ENCODE measurements at regions not wholly inside any gene's neighbourhood (a gene's known extent, or its start where the extent isn't known, plus 50 kb on each side); places are given as distances from the start of the nearest gene placed in this dataset.

DNA sequence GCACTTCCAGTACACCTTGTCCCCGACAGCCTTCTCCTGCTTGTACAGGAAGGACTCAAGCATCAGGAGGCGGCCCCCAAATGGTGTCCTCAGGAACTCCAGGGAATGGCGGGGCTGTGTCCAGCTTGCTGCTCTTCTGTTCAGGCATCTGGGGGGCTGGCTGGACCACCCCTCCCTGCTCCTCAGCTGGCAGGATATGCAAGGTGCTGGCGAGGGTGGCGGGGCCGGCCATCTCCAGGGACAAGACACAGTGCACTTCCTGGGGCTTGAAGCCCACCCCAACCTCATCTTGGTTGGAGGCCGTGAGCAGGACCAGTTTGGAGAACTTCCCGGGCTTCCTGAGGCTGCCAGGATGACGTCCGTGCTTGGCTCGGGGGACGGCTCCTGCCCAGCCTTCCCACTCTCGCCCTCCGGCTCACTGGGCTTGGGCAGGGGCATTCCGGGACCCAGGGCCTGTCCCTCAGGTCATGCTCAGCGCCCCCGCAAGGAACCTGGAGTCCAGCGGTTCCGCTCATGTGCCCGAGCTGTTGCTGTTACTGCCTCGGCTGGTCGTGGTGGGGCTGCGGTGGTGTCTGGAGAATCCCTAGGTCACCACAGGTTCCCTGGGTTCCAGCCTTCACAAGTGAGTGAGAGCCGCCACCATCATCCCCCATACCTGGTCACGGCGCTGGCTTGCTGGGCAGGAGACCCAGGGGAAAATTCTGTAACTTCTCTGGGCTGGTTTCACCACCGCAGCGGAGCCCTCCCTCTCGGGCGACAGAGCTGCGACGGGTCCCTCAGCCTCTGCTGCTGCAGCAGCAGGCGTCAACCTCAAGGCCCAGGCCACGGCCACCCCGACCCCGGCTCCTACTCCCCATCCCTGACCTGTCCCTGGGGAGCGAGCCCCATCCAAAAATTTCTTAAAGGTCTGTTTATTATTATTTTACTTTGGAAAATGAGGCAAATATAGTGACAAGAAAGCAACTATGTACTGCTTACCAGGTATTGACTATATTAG is 82.8 kb upstream of the FXR1 start:
- DNase-seq (ENCODE audit: low read depth), result no peak

DNA sequence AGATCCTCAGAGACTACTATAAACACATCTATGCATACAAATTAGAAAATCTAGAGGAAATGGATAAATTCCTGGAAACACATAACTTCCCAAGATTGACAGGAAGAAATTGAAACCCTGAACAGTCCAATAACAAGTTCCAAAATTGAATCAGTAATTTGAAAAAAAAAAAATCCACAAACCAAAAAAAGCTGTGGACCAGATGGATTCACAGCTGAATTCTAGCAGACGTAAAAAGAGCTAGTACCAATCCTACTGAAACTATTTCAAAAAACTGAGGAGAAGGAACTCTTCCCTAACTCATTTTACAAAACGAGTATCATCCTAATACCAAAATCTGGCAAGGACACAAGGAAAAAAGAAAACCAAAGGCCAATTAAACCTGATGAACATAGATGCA is 77.0 kb upstream of the FXR1 start:
- DNase-seq (ENCODE audit: low read depth), result no peak

DNA sequence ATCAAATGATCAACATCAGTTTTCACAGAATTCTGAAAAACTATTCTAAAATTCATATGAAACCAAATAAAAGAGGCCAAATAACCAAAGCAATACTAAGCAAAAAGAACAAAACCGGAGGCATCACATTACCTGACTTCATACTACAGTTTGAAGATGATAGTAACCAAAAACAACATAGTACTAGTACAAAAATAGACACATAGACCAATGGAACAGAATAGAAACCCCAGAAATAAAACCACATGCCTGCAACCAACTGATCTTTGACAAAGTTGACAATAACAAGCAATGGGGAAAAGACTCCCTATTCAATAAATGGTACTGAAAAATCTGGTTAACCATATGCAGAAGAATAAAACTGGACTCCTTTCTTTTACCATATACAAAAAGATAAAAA is 75.7 kb upstream of the FXR1 start:
- DNase-seq (ENCODE audit: low read depth), result no peak

DNA sequence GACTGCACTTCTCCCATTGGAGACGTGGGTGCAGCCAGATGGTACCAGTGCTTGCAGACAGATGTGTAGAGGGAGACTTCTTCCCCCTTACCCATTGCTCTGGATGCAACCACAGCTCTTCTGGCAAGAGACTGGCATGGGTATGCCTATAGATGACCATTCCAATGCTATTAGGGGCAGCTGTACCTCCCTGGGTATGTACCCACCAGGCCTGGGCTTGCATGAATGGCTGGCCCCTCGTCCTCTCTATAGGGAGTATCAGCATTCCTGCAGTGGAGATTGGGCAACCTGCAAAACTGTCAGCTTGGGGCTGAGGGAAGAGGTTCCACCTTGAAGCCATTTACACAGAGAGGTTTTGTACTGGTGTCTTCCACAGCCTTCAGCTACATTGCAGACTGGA is 57.6 kb upstream of the FXR1 start:
- no peak for DNase-seq (ENCODE audit: low read depth)

DNA sequence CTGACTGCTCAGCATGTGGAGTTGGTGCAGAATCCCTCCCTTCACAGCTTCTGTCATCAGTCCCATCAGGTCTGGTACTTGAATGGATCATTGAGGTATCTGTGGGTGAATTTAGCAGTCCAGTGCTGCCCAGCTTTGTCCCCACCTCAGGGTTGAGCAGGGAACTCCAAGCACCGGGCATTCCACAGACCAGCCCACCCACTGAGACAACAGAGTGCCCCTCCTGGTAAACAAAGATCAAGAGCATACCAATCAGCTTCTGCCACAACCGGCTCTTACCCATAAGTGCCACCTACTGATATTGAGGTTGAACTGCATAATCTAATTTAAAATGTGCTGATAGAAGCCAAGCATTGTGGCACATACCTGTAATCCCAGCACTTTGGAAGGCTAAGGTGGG is 57.1 kb upstream of the FXR1 start:
- DNase-seq (ENCODE audit: low read depth), result no peak

DNA sequence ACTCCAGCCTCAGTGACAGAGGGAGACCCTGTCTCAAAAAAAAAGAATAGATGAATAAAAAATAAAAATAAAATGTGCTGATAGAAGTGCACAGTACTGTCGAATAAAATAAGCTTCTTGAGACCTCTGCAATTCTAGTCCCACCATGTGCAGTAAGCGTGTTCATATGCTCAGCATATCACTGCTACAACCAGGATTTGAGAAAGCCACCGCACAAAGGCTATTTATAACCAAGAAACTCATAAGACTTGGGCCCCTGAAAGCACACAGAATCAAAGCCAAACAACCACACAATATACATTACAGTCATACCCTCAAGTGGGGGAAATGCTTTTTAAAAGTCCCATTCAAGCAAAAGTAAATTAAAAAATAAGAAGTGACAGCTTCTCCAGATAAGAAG is 56.5 kb upstream of the FXR1 start:
- no peak for DNase-seq (ENCODE audit: low read depth)

DNA sequence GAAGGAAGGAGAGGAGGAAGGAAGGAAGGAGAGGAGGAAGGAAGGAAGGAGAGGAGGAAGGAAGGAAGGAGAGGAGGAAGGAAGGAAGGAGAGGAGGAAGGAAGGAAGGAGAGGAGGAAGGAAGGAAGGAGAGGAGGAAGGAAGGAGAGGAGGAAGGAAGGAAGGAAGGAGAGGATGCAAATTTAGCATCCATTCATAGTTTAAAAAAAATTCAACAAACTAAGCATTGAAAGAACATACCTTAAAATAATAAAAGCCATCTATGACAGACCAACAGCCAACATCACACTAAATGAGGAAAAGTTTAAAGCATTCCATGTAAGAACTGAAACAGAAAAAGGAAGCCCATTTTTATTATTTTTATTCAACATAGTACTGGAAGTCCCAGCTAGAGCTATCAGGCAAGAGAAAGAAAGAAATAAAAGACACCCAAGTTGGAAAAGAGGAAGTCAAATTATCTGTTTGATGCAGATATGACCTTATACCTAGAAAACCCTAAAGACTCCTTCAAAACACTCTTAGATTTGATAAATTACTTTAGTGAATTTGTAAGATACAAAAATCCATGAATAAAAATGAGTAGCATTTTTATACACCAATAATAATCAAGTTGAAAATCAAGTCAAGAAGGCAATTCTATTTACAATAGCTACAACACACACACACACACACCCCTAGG is 52.2 kb upstream of the FXR1 start:
- no peak for DNase-seq (ENCODE audit: low read depth)
